Liver (tissue), 3 donors: ENCODE measurements at regions not wholly inside any gene's neighbourhood (a gene's known extent, or its start where the extent isn't known, plus 50 kb on each side); places are given as distances from the start of the nearest gene placed in this dataset.

Experiments
- TAF1 ChIP-seq: conservative IDR thresholded peaks from 2 replicates; pipeline ENCODE4 v1.6.1; 2016; ENCODE audit warnings: antibody characterized with exemption, mild to moderate bottlenecking
- YY1 ChIP-seq: IDR thresholded peaks from 2 replicates; pipeline ENCODE4 v1.6.1; 2016; ENCODE audit warnings: antibody characterized with exemption, mild to moderate bottlenecking
- TF ChIP-seq, protein P1 (sequence below): fragments of 150-350 bp; IDR thresholded peaks from 2 replicates; pipeline ENCODE4 v1.5.1; 2017; ENCODE audit warnings: improper control_type of control experiment, low read depth, low read length; ENCODE audit not compliant: missing input control
- TF ChIP-seq, protein P2 (sequence below): IDR thresholded peaks from 2 replicates; pipeline ENCODE4 v1.6.1; 2016; ENCODE audit warnings: antibody characterized with exemption
- donor health status: healthy.
- donor health status: healthy.

DNA sequence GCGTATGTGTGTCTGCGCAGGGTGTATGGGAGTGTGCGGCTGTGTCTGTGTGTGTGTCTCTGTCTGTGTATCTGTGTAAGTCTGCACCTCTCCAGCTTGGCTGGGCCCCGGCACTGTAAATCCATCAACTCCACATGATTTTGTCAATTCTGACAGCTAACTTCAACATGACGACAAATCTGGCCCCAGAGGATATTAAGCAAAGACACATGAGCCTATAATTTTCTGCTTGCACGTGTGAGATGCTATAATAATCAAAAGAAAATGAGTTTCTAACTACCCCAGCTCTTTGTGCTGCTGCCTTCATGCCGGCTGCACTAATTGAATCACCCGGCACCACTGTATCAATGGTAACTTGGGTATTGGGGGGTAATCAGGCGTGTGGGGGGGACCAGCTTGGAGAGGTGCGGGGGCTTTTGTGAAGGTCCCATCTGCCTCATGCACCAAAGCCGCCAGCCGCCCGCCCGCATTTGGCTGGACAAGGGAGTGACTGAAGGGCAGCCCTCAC, 57.6 kb upstream of the LHX1 start:
- TF ChIP-seq TAF1 (no peak), YY1 (no peak)
- TF ChIP-seq, protein P1, sequence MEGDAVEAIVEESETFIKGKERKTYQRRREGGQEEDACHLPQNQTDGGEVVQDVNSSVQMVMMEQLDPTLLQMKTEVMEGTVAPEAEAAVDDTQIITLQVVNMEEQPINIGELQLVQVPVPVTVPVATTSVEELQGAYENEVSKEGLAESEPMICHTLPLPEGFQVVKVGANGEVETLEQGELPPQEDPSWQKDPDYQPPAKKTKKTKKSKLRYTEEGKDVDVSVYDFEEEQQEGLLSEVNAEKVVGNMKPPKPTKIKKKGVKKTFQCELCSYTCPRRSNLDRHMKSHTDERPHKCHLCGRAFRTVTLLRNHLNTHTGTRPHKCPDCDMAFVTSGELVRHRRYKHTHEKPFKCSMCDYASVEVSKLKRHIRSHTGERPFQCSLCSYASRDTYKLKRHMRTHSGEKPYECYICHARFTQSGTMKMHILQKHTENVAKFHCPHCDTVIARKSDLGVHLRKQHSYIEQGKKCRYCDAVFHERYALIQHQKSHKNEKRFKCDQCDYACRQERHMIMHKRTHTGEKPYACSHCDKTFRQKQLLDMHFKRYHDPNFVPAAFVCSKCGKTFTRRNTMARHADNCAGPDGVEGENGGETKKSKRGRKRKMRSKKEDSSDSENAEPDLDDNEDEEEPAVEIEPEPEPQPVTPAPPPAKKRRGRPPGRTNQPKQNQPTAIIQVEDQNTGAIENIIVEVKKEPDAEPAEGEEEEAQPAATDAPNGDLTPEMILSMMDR: no peak
- TF ChIP-seq, protein P2, sequence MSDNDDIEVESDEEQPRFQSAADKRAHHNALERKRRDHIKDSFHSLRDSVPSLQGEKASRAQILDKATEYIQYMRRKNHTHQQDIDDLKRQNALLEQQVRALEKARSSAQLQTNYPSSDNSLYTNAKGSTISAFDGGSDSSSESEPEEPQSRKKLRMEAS: no peak
